ENCODE measurements at regions not wholly inside any gene's neighbourhood (a gene's known extent, or its start where the extent isn't known, plus 50 kb on each side); places are given as distances from the start of the nearest gene placed in this dataset.
"Not testable (repeated sequence)": the region's sequence is repeated elsewhere in the genome, so short reads cannot be mapped to it uniquely, and the experiment has no call there.

- TF ChIP-seq CREB5 (CRISPR knock-in tag; IDR thresholded peaks at IDR 0.05; ENCODE audit: low read depth); GLIS3 (CRISPR knock-in tag; IDR thresholded peaks at IDR 0.05); ISL1 (CRISPR knock-in tag; IDR thresholded peaks at IDR 0.05); ZNF8 (CRISPR knock-in tag; IDR thresholded peaks at IDR 0.05); CSRNP3 (CRISPR knock-in tag; IDR thresholded peaks at IDR 0.05); ZFP3 (CRISPR knock-in tag; IDR thresholded peaks at IDR 0.05); CSDC2 (CRISPR knock-in tag; IDR thresholded peaks at IDR 0.05); TOX (CRISPR knock-in tag; IDR thresholded peaks at IDR 0.05; ENCODE audit: borderline replicate concordance); PPARA (CRISPR knock-in tag; IDR thresholded peaks at IDR 0.05; ENCODE audit: borderline replicate concordance); OSR1 (CRISPR knock-in tag; IDR thresholded peaks at IDR 0.05): not testable (repeated sequence)
Measured at GRCh38 chr19:24035261-24035880, 51.6 kb upstream of the ZNF254 start.

All from SK-N-SH treated with all-trans-retinoic acid at 6 μM for 48 hours (cell line).